ENCODE measurements at regions not wholly inside any gene's neighbourhood (a gene's known extent, or its start where the extent isn't known, plus 50 kb on each side); places are given as distances from the start of the nearest gene placed in this dataset.
A peak's percentile ranks its signal among the peaks of the same experiment; 100 is the strongest.

DNA sequence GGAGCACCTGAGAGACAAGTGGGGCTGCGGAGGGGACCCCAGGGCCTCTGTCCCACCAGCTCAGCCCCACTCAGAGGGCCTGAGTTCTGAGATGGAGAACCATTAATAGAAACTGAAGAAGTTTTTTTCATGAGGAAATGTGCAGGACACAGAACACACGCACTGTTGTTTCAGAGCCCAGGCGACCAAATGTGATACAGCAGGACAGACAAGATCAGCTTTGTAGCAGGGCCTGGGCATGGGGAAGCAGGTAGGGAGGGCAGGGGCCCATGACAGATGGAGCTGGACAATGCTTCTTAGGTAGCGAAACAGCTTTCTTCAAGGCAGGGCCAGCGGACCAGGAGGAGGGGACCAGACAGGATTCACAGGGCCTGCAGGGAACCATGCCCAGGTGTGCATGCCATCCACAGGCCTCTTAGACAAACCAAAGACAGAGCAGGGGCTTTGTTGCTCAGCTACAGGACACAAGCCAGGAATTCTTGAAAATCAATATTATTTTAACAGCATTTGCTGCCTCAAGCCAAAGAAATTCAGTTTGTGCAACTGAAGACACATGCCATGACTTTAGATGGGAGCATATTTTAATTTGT lies 252.8 kb upstream of the GYPC start:
- DNase-seq, result no peak

DNA sequence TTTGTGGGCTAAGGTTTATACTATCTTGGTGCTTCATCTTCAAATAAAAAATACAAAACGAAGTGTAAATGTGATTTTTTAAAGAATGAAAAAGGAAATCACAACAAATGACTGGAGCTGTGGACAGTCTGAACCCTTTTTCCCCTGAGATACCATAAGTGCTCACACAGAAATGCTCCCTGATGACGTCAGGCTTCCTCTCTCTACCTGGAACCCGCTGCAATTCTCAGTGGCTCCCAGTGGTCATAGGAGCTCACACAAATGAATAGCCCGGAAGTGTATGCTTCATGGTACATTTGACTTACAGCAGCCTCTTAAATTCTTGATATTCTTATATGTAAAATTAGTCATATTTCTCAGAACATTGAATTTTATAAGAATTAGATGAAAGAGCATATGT lies 249.7 kb upstream of the GYPC start:
- no peak for DNase-seq

GRCh38 chr2:126408671-126409070 lies 247.3 kb upstream of the GYPC start:
- DNase-seq, result no peak

- DNase-seq, result no peak
Measured at GRCh38 chr2:126409850-126410249, 246.1 kb upstream of the GYPC start.

DNA sequence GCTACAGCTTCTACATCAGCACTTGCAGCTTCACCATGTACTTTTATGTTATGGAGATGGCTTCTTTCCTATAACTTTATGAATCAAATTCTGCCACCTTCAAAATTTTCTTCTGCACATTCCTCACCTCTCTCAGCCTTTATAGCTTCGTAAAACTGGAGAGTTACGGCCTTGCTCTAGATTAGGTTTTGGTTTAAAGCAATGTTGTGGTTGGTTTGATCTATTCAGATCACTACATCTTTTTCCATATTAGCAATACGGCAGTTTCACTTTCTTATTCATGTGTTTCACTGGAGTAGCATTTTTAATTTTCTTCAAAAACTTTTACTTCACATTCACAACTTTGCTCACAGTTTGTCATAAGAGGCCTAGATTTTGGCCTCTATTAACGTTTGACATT lies 242.9 kb upstream of the GYPC start:
- no peak for DNase-seq

- no peak for DNase-seq
Measured at GRCh38 chr2:126419403-126419802, 236.6 kb upstream of the GYPC start.

DNA sequence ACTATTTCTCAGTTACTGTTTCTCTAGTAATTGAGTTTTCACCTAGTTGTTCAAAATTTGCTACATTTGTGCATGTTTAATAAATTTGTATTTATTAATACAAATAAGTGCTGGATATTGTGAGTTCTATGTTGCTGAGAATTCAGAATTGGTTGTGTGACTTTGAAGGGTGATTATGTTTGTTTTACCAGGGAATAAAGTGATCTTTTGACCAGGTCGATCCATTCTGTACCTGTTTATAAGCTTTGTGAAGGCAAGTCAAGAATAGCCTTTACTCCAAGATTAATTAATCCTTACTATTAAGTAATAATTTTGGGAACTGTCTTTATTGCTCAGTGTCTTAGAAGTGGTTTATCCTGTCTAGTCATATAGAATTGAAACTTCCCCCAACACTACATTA lies 230.0 kb upstream of the GYPC start:
- no peak for DNase-seq

DNA sequence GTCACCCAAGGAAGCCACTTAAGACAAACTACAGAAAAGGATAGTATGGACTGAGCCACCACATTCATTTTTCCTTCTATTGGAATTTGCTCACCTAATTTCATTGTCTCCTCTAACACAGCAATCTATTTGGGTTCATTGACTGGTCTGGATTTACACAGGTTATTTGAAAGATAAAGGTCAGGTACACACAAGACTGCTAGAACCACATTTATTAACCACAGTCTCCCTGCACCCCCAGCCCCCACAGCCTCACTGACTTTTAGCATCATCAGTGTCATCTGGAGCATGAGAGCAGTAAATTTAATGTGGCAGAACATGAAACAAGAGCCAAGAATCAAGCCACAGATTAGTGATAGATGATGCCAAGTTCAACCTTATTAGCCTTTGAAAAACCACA lies 226.9 kb upstream of the GYPC start:
- DNase-seq, result peak; percentile 46

DNA sequence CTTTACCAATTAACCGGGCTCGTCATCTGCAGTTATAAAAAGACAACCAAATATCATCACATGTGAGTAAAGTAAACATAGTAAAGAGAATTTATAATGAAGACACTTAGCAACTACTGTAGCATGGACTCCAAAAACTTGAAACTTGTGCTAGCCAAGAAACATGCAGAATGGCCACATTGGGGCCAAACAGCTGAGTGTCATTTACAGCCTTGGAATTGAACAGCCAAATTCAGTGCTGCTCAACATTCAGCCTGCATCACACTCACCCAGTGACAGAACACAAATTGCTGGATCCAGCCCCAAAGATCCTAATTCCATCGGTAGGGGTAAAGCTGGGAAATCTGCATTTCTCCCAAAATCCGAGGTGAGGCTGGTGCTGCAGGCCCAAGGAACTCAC lies 224.8 kb upstream of the GYPC start:
- no peak for DNase-seq

- no peak for DNase-seq
Measured at GRCh38 chr2:126436411-126436810, 219.5 kb upstream of the GYPC start.

DNA sequence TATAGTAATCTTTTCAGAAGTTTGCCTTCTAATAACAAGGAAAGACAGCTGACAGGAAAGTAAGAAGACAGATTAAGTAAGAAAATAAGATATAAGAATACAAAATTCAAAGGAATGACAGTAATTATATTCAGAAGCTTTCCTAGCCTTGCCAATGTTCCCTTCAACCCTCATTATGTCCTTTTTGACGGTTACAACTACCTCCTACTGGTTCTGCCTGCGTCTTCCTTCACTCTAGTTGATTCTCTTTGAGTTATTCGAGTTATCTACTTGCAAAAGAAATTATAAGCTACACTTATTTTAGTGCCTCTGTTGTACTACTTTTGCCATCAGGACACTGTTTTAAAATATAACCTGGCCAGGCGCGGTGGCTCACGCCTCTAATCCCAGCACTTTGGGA lies 218.9 kb upstream of the GYPC start:
- no peak for DNase-seq

DNA sequence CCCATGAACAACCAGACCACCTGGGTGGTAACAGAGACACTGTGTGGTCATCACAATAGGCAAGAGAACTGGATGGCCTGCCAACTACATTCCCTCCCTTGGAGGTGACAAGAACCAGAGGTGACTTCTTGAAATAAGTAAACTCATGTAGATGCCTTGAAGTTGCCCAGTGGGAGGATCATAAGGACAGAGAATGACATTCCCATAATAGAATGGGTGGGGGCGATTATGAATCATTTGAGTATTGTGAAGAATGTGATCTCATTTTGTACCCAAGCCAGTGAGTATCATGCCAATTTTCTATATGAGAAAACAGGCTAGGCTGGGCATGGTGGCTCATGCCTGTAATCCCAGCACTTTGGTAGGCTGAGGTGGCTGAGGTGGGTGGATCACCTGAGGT lies 211.4 kb upstream of the GYPC start:
- DNase-seq, result no peak

DNA sequence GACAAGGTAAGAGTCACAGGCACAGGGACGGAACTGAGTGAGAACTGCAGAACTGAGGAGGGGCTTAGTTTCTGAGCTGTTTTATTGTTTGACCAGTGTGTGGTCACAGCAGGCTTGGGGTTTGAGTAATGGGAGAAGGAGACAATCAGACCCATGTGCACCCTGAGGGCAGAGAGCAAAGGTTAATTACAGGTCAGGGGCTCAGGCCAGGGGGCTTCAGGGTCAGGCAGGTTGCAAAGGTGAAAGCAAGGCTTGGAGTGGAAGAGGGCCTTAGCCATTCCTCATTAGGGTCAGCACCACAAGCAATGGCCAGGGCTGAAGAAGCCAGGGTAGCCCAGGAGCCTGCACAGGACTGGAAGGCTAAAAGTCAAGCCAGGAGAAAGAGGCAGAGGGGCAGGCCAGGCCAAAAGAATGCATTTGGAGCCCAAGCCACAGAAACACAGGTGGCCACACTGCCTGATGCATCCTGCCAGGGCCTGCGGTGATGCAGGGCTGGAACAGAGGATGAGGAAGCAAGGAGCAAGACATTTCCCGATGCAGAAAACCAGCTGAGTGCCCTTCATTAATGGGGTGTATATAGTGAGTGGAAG lies 209.8 kb upstream of the GYPC start:
- no peak for DNase-seq

DNA sequence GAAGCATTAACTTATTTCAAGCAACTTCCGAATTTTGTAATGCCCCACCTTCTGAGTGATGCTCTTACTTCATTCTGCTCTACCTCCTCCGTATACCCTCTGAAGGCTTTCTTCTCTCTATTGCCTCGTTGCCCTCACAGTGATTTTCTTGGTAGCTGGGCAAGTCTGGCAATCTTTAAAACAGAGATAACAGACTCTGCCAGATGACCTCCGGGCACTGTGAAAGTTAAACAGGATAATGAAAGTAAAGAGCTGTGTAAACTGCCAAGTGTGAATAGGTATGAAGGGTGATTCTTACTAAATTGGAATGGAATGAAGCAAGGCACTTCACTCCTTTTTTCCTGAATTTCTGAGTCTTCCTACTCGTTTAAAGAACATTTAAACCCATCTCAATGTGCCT lies 207.3 kb upstream of the GYPC start:
- DNase-seq, result no peak

GRCh38 chr2:126449677-126450076 lies 206.3 kb upstream of the GYPC start:
- no peak for DNase-seq

DNA sequence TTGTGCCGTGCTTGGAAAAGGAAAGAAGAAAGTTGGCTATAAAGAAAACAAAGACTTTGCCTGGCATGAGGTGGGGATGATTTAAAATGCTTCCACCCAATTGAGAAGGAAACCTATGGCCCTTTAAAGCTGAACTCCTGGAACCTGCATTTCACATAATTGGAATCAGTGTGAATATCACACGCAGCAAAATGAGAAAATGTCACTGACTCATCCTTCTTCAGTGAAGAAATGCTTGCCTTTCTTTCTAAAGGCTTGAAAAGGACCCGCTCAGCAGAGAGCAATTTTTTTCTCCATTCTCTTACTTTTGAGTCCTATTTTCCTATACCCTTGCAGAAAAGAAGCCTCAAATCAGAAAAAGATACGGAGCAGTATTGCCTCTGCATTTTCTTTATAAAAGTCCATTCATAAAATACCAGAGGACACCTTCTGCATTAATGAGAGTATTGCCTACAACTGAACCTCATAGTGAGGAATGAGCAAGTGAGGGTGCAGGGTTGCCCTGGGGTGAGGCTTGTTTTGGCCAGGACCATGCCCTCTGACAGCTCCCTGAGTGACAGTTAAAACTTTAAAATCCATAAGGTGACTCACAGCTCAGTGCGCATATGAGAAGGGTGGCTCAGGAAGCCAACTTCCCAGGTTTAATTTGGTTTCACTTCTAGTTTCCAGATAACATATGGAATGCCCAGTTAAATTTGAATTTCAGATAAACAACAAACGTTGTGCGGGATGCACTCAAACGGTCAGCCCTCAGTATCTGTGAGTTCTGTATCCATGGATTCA lies 191.9 kb upstream of the GYPC start:
- DNase-seq, result no peak

DNA sequence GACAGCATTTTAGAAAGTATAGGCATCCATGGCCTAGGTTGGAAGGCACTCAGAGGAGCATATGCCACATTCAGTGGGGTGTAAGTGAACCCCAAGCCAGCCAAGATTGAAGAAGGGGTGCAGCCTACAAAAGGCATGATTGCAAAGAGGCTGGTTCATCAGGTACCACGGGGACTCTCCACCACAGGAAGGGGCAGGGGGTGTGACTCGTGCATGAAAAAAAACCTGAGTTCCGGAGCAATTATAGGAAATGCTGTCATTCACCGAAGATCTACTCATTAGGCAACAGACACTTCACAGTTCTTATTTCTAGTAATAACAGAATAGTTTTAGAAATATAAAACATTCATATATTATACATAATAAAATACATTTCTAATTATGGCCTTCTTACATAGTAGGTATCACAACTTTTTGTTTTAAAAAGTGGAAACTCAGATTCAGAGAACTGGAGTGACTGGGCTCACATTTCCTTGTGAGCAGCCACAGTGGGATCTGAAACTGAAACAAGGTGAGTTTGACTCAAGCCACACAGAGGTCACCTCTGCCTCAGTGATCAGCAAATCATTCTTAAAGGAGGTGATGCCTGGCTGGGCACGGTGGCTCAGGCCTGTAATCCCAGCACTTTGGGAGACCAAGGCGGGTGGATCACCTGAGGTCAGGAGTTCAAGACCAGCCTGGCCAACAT lies 188.4 kb upstream of the GYPC start:
- no peak for DNase-seq

DNA sequence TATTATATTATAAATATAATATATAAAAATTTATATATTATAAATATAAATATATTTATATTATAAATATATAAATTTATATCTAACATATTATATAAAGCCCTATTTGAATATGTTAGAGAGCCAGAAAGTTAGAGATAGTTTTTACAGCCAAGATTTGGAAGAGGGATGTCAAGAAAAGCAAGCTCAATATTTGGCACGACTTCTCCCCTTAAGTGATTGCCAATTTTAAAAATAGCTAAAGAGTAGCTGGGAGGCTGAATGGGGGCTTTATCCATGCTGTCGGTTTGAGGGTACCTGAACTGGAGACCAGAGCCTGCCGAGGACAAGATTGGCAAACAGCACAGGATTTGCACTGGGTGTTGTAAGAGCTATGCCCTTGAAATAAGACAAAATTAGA lies 180.9 kb upstream of the GYPC start:
- DNase-seq, result no peak

GRCh38 chr2:126476691-126477090 lies 179.3 kb upstream of the GYPC start:
- no peak for DNase-seq

- no peak for DNase-seq
Measured at GRCh38 chr2:126480033-126480432, 175.9 kb upstream of the GYPC start.

- DNase-seq, result no peak
Measured at GRCh38 chr2:126482582-126483464, 173.1 kb upstream of the GYPC start.

- DNase-seq, result no peak
Measured at GRCh38 chr2:126494593-126494992, 161.4 kb upstream of the GYPC start.

Measured in renal pelvis (tissue), 1 donor.